ENCODE measurements at regions not wholly inside any gene's neighbourhood (a gene's known extent, or its start where the extent isn't known, plus 50 kb on each side); places are given as distances from the start of the nearest gene placed in this dataset.

DNA sequence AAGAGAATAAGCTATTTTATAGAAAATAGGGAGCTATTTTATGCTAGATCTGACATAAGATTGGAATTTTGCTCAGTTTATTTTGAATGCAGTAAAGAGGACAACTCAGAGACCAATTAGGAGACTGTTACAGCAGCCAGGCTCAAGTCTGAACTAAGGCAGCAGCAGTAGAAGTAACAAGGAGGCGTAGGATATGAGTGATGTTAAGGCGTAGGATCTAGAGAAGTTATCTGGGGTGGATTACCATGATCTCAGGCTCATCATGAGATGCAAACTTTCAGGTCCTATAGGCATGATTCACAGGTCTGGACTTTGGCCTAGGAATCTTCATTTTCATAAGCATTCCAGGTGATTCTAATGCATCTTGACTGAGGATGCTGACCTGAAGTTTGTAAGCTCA is 108.9 kb upstream of the BLID start:
- WGBS (ENCODE audit: insufficient coverage, low coverage, missing lambda C conversion rate) = 0% methylated on average over 2 of the region's 2 CpGs
- Histone ChIP-seq H3K4me3 (no peak overlapping the region), H3K9me1 (ENCODE audit: control insufficient read depth, insufficient read depth, low read length) (no peaks in the 10 kb centered on the region), H3K9ac (ENCODE audit: insufficient read depth in 1 of 2, low read depth in 2 of 2, low read length in 2 of 2) (no peak overlapping the region), H3K79me2 (ENCODE audit: control insufficient read depth, insufficient read depth, low read length) (no peaks in the 10 kb centered on the region), H4K20me1 (replicated peaks; ENCODE audit: control insufficient read depth, insufficient read depth, low read length) (no peaks in the 10 kb centered on the region), H3K36me3 (ENCODE audit: control insufficient read depth, insufficient read depth, low read length) (no peaks in the 10 kb centered on the region), H3K4me1 (replicated peaks in 1 of 2; ENCODE audit: control insufficient read depth in 2 of 2, insufficient read depth in 2 of 2, low read length in 2 of 2) (no peaks in the 10 kb centered on the region), H2AFZ (ENCODE audit: low read depth, low read length) (no peak overlapping the region), H3K27me3 (ENCODE audit: control insufficient read depth in 2 of 2, insufficient read depth in 2 of 2, low read length in 2 of 2) (no peaks in the 10 kb centered on the region), H3K27ac (ENCODE audit: extremely low read depth, low read depth, low read length) (no peak overlapping the region), H3K9me3 (replicated peaks; ENCODE audit: control insufficient read depth, insufficient read depth, low read depth, low read length) (no peaks in the 10 kb centered on the region), H3K4me2 (ENCODE audit: insufficient read depth, low read length) (no peak overlapping the region)
- POLR2A ChIA-PET = no interaction called here
- DNase-seq (ENCODE audit: extremely low read depth in 1 of 4, low spot score in 3 of 4) (no peak), ATAC-seq (no peak), FAIRE-seq (no peak)
- TF ChIP-seq FOSL1 (tag; conservative IDR thresholded peaks at IDR 0.05) = no peak
- TF ChIP-seq, protein P1, sequence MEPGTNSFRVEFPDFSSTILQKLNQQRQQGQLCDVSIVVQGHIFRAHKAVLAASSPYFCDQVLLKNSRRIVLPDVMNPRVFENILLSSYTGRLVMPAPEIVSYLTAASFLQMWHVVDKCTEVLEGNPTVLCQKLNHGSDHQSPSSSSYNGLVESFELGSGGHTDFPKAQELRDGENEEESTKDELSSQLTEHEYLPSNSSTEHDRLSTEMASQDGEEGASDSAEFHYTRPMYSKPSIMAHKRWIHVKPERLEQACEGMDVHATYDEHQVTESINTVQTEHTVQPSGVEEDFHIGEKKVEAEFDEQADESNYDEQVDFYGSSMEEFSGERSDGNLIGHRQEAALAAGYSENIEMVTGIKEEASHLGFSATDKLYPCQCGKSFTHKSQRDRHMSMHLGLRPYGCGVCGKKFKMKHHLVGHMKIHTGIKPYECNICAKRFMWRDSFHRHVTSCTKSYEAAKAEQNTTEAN (CRISPR knock-in tag; IDR thresholded peaks at IDR 0.05) = no peak
- no peak for TF ChIP-seq PHF8 (IDR thresholded peaks at IDR 0.05; ENCODE audit: borderline replicate concordance, low read length)
- TF ChIP-seq SRSF9 (IDR thresholded peaks at IDR 0.05; ENCODE audit: borderline replicate concordance, low read depth, low read length) = no peak
- TF ChIP-seq, protein P2, sequence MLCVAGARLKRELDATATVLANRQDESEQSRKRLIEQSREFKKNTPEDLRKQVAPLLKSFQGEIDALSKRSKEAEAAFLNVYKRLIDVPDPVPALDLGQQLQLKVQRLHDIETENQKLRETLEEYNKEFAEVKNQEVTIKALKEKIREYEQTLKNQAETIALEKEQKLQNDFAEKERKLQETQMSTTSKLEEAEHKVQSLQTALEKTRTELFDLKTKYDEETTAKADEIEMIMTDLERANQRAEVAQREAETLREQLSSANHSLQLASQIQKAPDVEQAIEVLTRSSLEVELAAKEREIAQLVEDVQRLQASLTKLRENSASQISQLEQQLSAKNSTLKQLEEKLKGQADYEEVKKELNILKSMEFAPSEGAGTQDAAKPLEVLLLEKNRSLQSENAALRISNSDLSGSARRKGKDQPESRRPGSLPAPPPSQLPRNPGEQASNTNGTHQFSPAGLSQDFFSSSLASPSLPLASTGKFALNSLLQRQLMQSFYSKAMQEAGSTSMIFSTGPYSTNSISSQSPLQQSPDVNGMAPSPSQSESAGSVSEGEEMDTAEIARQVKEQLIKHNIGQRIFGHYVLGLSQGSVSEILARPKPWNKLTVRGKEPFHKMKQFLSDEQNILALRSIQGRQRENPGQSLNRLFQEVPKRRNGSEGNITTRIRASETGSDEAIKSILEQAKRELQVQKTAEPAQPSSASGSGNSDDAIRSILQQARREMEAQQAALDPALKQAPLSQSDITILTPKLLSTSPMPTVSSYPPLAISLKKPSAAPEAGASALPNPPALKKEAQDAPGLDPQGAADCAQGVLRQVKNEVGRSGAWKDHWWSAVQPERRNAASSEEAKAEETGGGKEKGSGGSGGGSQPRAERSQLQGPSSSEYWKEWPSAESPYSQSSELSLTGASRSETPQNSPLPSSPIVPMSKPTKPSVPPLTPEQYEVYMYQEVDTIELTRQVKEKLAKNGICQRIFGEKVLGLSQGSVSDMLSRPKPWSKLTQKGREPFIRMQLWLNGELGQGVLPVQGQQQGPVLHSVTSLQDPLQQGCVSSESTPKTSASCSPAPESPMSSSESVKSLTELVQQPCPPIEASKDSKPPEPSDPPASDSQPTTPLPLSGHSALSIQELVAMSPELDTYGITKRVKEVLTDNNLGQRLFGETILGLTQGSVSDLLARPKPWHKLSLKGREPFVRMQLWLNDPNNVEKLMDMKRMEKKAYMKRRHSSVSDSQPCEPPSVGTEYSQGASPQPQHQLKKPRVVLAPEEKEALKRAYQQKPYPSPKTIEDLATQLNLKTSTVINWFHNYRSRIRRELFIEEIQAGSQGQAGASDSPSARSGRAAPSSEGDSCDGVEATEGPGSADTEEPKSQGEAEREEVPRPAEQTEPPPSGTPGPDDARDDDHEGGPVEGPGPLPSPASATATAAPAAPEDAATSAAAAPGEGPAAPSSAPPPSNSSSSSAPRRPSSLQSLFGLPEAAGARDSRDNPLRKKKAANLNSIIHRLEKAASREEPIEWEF (CRISPR knock-in tag; IDR thresholded peaks at IDR 0.05) = no peak
- TF ChIP-seq ZFPM2 (CRISPR knock-in tag; IDR thresholded peaks at IDR 0.05) = no peak
- TF ChIP-seq BHLHE40 (IDR thresholded peaks at IDR 0.05; ENCODE audit: low read length) = no peak
- no peak for TF ChIP-seq ZNF408 (CRISPR knock-in tag; IDR thresholded peaks at IDR 0.05; ENCODE audit: low read depth)
- TF ChIP-seq GATA2 (CRISPR knock-in tag; IDR thresholded peaks at IDR 0.05) = no peak
- TF ChIP-seq ARID2 (IDR thresholded peaks at IDR 0.05) = no peak
- TF ChIP-seq MTA2 (IDR thresholded peaks at IDR 0.05; ENCODE audit: low read depth) = no peak
- TF ChIP-seq ZC3H8 (IDR thresholded peaks at IDR 0.05) = no peak
- TF ChIP-seq ZSCAN29 (IDR thresholded peaks at IDR 0.05) = no peak
- TF ChIP-seq TGIF2 (CRISPR knock-in tag; IDR thresholded peaks at IDR 0.05) = no peak
- TF ChIP-seq TCF7 (IDR thresholded peaks at IDR 0.05; ENCODE audit: borderline replicate concordance) = no peak
- no peak for TF ChIP-seq CTBP1 (IDR thresholded peaks at IDR 0.05; ENCODE audit: borderline replicate concordance)
- no peak for TF ChIP-seq SRSF3 (IDR thresholded peaks at IDR 0.05; ENCODE audit: insufficient read depth, low read length)
- BruUV-seq (replicated peaks) = no TSS peak
- CTCF ChIA-PET (ENCODE audit: low intra/inter-chr PET ratio) = no interaction called here
- intact Hi-C loops (cut with micrococcal nuclease) = no loop called here
- in situ Hi-C loops (cut with MboI) = no loop called here

Data from K562 (cell line).